BE2C (cell line): ENCODE measurements at regions not wholly inside any gene's neighbourhood (a gene's known extent, or its start where the extent isn't known, plus 50 kb on each side); places are given as distances from the start of the nearest gene placed in this dataset.

Experiments
- DNase-seq: peaks from one replicate; pipeline ENCODE4 v3.0.0-alpha.2; 2020
- H3K27me3 ChIP-seq: fragments of 250-450 bp; sonication (Bioruptor Pico); 2 replicates; pipeline ENCODE4 v1.5.1; 2020; ENCODE audit warnings: mild to moderate bottlenecking
- H3K36me3 ChIP-seq: fragments of 250-450 bp; sonication (Bioruptor Pico); 2 replicates; pipeline ENCODE4 v1.5.1; 2020; ENCODE audit warnings: mild to moderate bottlenecking
- H3K4me1 ChIP-seq: fragments of 250-450 bp; sonication (Bioruptor Pico); 2 replicates; pipeline ENCODE4 v1.5.1; 2020
- H3K4me3 ChIP-seq: 2 replicates; pipeline ENCODE4 v1.5.1; 2011; ENCODE audit warnings: low read depth, low read length
- H3K9me3 ChIP-seq: fragments of 250-450 bp; sonication (Bioruptor Pico); 2 replicates; pipeline ENCODE4 v1.5.1; 2020
- TF ChIP-seq, protein P1 (sequence below): IDR thresholded peaks from 2 replicates; pipeline ENCODE4 v1.5.1; 2012; ENCODE audit warnings: mild to moderate bottlenecking, low read depth, low read length

DNA sequence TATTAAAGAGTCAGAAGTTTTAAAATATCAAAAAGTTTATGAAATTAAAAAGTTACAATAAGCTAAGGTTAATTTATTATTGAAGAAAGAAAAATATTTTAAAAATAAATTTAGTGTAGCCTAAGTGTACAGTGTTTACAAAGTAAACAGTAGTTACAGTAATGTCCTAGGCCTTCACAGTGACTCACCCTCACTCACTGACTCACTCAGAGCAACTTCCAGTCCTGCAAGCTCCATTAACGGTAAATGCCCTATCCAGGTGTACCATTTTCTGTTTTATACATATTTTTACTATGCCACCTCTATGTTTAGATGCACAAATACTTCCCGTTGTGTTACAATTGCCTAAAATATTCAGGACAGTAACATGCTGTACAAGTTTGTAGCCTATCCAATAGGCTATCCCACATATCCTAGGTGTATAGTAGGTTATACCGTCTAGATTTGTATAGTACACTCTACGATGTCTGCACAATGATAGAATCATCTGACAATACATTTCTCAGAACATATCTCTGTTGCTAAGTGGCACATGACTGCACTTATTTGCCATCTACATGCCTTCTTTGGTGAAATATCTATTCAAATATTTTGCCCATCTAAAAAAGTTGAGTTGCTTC is 67.2 kb upstream of the WSB1 start:
- Histone ChIP-seq H3K9me3 (no peaks in the 10 kb centered on the region), H3K4me1 (no peaks in the 10 kb centered on the region), H3K36me3 (no peaks in the 10 kb centered on the region), H3K27me3 (no peaks in the 10 kb centered on the region), H3K4me3 (no peak overlapping the region)
- no peak for DNase-seq
- TF ChIP-seq, protein P1, sequence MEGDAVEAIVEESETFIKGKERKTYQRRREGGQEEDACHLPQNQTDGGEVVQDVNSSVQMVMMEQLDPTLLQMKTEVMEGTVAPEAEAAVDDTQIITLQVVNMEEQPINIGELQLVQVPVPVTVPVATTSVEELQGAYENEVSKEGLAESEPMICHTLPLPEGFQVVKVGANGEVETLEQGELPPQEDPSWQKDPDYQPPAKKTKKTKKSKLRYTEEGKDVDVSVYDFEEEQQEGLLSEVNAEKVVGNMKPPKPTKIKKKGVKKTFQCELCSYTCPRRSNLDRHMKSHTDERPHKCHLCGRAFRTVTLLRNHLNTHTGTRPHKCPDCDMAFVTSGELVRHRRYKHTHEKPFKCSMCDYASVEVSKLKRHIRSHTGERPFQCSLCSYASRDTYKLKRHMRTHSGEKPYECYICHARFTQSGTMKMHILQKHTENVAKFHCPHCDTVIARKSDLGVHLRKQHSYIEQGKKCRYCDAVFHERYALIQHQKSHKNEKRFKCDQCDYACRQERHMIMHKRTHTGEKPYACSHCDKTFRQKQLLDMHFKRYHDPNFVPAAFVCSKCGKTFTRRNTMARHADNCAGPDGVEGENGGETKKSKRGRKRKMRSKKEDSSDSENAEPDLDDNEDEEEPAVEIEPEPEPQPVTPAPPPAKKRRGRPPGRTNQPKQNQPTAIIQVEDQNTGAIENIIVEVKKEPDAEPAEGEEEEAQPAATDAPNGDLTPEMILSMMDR, result no peak

- no peaks in the 10 kb centered on the region for H3K36me3 ChIP-seq
- H3K4me1 ChIP-seq, result no peaks in the 10 kb centered on the region
- H3K9me3 ChIP-seq, result no peaks in the 10 kb centered on the region
- no peaks in the 10 kb centered on the region for H3K27me3 ChIP-seq
- H3K4me3 ChIP-seq, result no peak overlapping the region
- no peak for DNase-seq
- TF ChIP-seq, protein P1, result no peak
Measured at GRCh38 chr17:27230996-27231395, 62.9 kb upstream of the WSB1 start.

GRCh38 chr17:27232328-27232727 is 61.6 kb upstream of the WSB1 start:
- Histone ChIP-seq H3K4me3 (no peak overlapping the region), H3K4me1 (no peaks in the 10 kb centered on the region), H3K27me3 (no peaks in the 10 kb centered on the region), H3K9me3 (no peaks in the 10 kb centered on the region), H3K36me3 (no peaks in the 10 kb centered on the region)
- TF ChIP-seq, protein P1, result no peak
- DNase-seq, result no peak

DNA sequence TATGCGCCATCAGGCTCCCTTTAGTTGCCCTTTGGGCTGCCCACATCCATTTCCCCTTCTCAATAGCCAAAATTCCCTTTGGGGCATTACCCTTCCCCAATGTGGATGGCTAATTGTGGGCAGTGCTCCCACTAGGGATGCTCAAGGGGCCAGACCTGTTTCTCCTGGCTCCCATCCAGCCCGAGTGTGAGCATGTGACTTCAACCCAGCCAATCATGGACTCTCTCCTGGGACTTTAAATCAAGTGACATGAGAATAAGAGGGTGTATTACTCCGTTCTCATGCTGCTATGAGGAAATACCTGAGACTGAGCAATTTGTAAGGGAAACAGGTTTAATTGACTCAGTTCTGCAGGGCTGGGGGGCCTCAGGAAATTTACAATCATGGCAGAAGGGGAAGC is 60.9 kb upstream of the WSB1 start:
- Histone ChIP-seq H3K4me1 (no peaks in the 10 kb centered on the region), H3K27me3 (no peaks in the 10 kb centered on the region), H3K36me3 (no peaks in the 10 kb centered on the region), H3K4me3 (no peak overlapping the region), H3K9me3 (no peaks in the 10 kb centered on the region)
- TF ChIP-seq, protein P1, result no peak
- peak; percentile 32 for DNase-seq

- Histone ChIP-seq H3K36me3 (no peaks in the 10 kb centered on the region), H3K4me3 (no peak overlapping the region), H3K4me1 (no peaks in the 10 kb centered on the region), H3K9me3 (no peaks in the 10 kb centered on the region), H3K27me3 (no peaks in the 10 kb centered on the region)
- TF ChIP-seq, protein P1, result no peak
- no peak for DNase-seq
Measured at GRCh38 chr17:27233776-27234175, 60.1 kb upstream of the WSB1 start.

- H3K9me3 ChIP-seq, result no peaks in the 10 kb centered on the region
- no peaks in the 10 kb centered on the region for H3K36me3 ChIP-seq
- TF ChIP-seq, protein P1, result peak; percentile 74
- H3K4me1 ChIP-seq, result no peaks in the 10 kb centered on the region
- no peaks in the 10 kb centered on the region for H3K27me3 ChIP-seq
- no peak overlapping the region for H3K4me3 ChIP-seq
- DNase-seq, result peak; percentile 47
Measured at GRCh38 chr17:27236717-27237315, 57.1 kb upstream of the WSB1 start.
